Head of caudate nucleus (tissue), 42 donors: ENCODE measurements at regions not wholly inside any gene's neighbourhood (a gene's known extent, or its start where the extent isn't known, plus 50 kb on each side); places are given as distances from the start of the nearest gene placed in this dataset.
"Not testable (repeated sequence)": the region's sequence is repeated elsewhere in the genome, so short reads cannot be mapped to it uniquely, and the experiment has no call there.

Experiments
- DNase-seq, 42 donors: peaks; one replicate each; pipeline versions ENCODE4 v3.0.0 to v3.0.0-alpha.2; 2020 to 2021; ENCODE audit warnings: mixed read lengths in 7 of 42
- intact Hi-C: fragments of 100-400 bp; cut with DNase I; formaldehyde crosslinking; loops from one replicate; pipeline ENCODE4 v1.15.0; 2022

DNA sequence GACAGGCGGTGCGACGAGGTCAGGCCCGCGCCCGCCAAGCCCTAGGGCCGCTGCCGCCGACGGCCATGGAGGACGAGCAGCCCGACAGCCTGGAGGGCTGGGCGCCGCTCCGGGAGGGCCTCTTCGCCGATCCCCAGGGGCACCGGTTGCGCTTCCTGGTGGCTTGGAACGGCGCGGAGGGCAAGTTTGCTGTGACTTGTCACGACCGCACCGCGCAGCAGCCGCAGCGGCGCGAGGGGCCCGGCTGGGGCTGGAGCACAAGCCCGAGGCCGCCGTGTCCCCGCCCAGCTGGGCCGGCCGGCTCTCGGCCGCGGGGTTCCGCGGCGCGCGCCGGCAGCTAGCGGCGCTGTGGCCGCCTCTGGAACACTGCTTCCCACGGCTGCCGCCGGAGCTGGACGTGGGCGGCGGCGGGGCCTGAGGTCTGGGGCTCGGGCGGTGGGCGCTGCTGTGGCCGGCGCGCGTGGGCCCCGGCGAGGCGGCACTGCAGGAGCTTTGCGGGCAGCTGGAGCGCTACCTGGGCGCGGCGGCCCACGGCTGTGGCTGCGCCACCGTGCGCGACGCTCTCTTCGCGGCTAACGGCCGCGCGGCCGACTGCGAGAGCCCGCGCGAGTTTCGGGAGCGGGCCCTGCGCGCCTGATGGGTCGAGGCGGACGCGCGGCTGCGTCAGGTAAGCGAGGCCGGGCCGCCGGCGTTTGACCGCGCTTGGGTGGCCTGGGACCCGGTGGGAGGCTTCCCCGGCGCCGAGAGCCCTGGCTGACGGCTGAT is 122.0 kb upstream of the NIPA1 start:
- peak in 41 of 42 donors; percentile 3 to 68 (median 34) for DNase-seq
- intact Hi-C loops, result not testable (repeated sequence)

DNA sequence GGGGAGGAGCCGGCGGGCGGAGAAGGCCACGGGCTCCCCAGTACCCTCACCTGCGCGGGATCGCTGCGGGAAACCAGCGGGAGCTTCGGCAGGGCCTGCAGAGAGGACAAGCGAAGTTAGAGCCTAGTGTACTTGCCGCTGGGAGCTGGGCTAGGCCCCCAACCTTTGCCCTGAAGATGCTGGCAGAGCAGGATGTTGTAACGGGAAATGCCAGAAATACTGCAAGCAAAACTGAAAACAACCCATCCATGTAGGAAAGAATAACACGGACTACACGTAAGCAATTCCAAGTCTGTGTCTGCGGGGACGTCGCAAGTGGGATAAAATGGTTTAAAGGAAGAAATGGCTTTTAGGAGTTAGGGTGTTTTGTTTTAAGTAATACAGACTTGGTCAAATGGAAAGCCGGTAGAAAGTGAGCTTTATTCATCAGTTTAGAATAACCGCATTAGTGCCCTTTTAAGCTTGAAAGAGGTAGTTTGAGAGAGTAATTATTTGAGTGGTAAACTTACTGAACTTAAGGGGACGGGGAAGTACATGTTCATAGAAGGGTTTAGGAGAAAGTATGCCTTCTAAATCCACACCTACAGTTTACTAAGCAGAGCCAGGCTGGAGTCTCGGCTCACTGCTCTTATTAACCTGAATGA is 121.3 kb upstream of the NIPA1 start:
- DNase-seq, result peak in 15 of 42 donors; percentile 3 to 42 (median 24)
- intact Hi-C loops, result not testable (repeated sequence)

DNA sequence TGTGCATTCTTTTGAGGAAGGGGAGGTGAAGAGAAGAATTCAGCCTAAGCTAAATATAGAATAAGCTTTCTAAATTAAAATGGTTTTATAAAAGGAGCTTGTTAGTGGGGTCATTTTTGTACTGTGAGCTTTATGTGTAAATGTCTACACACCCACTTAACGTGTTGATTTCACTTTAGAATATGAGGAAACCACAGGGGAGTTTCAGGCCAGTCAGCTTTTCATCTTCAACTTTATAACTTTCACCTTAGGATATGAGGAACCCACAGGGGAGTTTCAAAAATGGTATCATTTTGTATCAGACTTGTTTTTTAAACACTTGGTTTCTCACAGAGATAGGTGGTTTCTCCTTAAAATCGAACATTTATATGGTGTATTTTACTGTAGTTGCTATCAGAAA is 120.7 kb upstream of the NIPA1 start:
- intact Hi-C loops, DNase-seq: not testable (repeated sequence)

DNA sequence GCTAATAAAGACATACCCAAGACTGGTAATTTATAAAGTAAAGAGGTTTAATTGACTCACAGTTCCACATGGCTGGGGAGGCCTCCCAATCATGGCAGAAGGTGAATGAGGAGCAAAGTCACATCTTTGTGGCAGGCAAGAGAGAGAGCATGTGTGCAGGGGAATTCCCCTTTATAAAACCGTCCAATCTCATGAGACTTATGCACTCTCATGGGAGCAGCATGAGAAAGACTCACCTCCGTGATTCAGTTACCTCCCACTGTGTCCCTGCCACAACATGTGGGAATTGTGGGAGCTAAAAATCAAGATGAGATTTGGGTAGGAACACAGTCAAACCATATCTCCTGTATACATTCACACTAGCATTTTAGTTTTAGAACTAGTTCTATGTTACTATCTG is 101.7 kb upstream of the NIPA1 start:
- DNase-seq, result peak in 1 of 42 donors; percentile 4
- intact Hi-C loops, result not testable (repeated sequence)

- intact Hi-C loops, DNase-seq: not testable (repeated sequence)
Observed at GRCh38 chr15:22699881-22700280, 86.6 kb upstream of the NIPA1 start.

DNA sequence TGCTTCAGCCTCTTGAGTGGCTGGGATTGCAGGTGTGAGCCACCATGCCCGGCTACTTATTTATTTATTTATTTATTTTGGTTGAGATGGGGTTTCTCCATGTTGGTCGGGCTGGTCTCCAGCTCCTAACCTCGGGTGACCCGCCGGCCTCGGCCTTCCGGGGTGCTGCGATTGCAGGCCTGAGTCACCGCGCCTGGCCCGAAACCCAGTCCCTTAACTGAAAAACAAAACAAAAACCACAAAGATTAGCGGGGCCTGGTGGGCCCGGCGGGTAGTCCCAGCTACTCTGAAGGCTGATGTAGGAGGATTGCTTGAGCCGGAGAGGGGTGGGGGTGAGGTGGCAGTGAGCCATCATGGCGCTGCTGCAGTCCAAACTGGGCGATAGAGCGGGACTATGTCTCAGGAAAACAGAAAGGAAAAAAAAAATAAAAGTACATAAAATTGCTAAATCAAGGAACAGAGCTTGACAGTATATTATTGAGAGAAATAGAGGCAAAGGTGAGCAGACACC is 75.6 kb upstream of the NIPA1 start:
- intact Hi-C loops, DNase-seq: not testable (repeated sequence)

GRCh38 chr15:22713933-22714332 is 72.5 kb upstream of the NIPA1 start:
- intact Hi-C loops, DNase-seq: not testable (repeated sequence)

- not testable (repeated sequence) for DNase-seq
Observed at GRCh38 chr15:22714358-22715132, 71.9 kb upstream of the NIPA1 start.

GRCh38 chr15:22715133-22715845 is 71.2 kb upstream of the NIPA1 start:
- intact Hi-C loops, DNase-seq: not testable (repeated sequence)

More at GRCh38 chr15:22714358-22715132, 71.9 kb upstream of the NIPA1 start:
- intact Hi-C loops, result not testable (repeated sequence)

DNA sequence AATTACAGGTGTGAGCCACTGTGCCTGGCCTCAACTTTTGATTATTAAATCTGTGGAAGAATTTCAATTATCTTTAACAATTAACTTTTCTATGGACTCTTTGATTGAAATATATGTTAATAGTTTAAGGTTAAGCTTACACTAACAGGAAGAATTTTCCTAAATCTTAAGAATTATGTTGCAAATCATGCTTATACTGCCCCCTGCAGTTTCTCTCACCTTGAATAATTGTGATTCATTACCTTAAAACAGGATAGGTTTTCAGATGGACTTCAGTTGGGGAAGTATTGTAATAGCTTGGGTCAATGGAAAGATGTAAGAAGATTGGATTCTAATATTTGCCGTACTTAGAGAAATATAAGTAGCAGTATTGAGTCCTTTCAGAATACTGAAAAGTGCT is 66.5 kb upstream of the NIPA1 start:
- DNase-seq, result not testable (repeated sequence)

GRCh38 chr15:22726104-22726503 is 60.3 kb upstream of the NIPA1 start:
- intact Hi-C loops, DNase-seq: not testable (repeated sequence)

More for the DNA sequence above, 66.5 kb upstream of the NIPA1 start:
- intact Hi-C loops, result not testable (repeated sequence)

GRCh38 chr15:22735067-22735466 is 51.4 kb upstream of the NIPA1 start:
- DNase-seq, intact Hi-C loops: not testable (repeated sequence)

- no peak for DNase-seq
- intact Hi-C loops, result no loop called here
Observed at GRCh38 chr15:22735781-22736180, 50.7 kb upstream of the NIPA1 start.

DNA sequence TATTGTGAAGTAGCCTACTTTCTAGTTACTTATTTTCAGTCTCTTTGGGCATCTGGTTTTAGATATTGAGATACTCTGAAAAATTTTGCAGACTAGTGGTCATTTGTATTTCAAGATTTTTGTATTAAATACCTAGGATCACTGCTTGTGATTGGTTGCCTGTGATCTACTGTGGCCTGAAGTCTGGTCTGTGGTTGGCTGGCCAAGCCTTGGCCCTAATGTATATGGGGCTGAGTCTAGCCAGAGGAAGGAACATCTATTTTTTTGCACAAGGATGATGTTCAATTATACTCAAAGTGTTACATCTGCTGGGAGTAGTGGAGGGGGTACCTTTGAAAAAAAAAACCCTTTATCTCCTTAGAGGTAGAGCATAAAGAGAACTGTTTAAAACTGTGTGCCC is 50.2 kb upstream of the NIPA1 start:
- intact Hi-C loops, DNase-seq: not testable (repeated sequence)
